ENCODE measurements at regions not wholly inside any gene's neighbourhood (a gene's known extent, or its start where the extent isn't known, plus 50 kb on each side); places are given as distances from the start of the nearest gene placed in this dataset.
"Not testable (repeated sequence)": the region's sequence is repeated elsewhere in the genome, so short reads cannot be mapped to it uniquely, and the experiment has no call there.

GRCh38 chr22:49721211-49721763, 106.4 kb downstream of the BRD1 start:
- no peak for DNase-seq

- DNase-seq = no peak
These were observed 107.3 kb downstream of the BRD1 start for GRCh38 chr22:49720279-49720959.

- DNase-seq = no peak
These were observed 108.6 kb downstream of the BRD1 start for GRCh38 chr22:49719046-49719445.

- no peak for DNase-seq
These were observed 109.3 kb downstream of the BRD1 start for GRCh38 chr22:49718396-49718795.

GRCh38 chr22:49717322-49717919, 110.3 kb downstream of the BRD1 start:
- no peak for DNase-seq

- no peak for DNase-seq
These were observed 111.2 kb downstream of the BRD1 start for GRCh38 chr22:49716441-49716840.

- DNase-seq = no peak
These were observed 112.2 kb downstream of the BRD1 start for GRCh38 chr22:49715450-49715849.

- no peak for DNase-seq
These were observed 114.7 kb downstream of the BRD1 start for GRCh38 chr22:49713003-49713402.

- no peak for DNase-seq
These were observed 115.4 kb downstream of the BRD1 start for GRCh38 chr22:49712195-49712791.

- DNase-seq = no peak
These were observed 116.9 kb downstream of the BRD1 start for GRCh38 chr22:49710746-49711145.

GRCh38 chr22:49709464-49709863, 118.2 kb downstream of the BRD1 start:
- DNase-seq = no peak

GRCh38 chr22:49705972-49706352, 121.7 kb downstream of the BRD1 start:
- DNase-seq = no peak

- no peak for DNase-seq
These were observed 122.3 kb downstream of the BRD1 start for GRCh38 chr22:49705216-49705971.

GRCh38 chr22:49704345-49705215, 123.1 kb downstream of the BRD1 start:
- DNase-seq = no peak

- DNase-seq = no peak
These were observed 123.7 kb downstream of the BRD1 start for GRCh38 chr22:49703990-49704344.

GRCh38 chr22:49703505-49703904, 124.2 kb downstream of the BRD1 start:
- DNase-seq = no peak

- no peak for DNase-seq
These were observed 125.6 kb downstream of the BRD1 start for GRCh38 chr22:49702068-49702397.

GRCh38 chr22:49701380-49702067, 126.1 kb downstream of the BRD1 start:
- no peak for DNase-seq

GRCh38 chr22:49699928-49700498, 127.7 kb downstream of the BRD1 start:
- no peak for DNase-seq

GRCh38 chr22:49699476-49699875, 128.2 kb downstream of the BRD1 start:
- DNase-seq = no peak

GRCh38 chr22:49698616-49699015, 129.1 kb downstream of the BRD1 start:
- DNase-seq = not testable (repeated sequence)

GRCh38 chr22:49697047-49697446, 130.6 kb downstream of the BRD1 start:
- DNase-seq = no peak

Data from bone marrow (tissue), 2 donors.